ENCODE measurements at regions not wholly inside any gene's neighbourhood (a gene's known extent, or its start where the extent isn't known, plus 50 kb on each side); places are given as distances from the start of the nearest gene placed in this dataset.
A peak's percentile ranks its signal among the peaks of the same experiment; 100 is the strongest.

GRCh38 chr17:5830921-5831320 lies 239.3 kb upstream of the WSCD1 start:
- Histone ChIP-seq H2AFZ (ENCODE audit: low read length) (no peak overlapping the region), H3K27ac (ENCODE audit: low read depth, low read length) (no peak overlapping the region), H3K4me2 (ENCODE audit: insufficient read depth, low read length) (no peak overlapping the region), H3K27me3 (ENCODE audit: insufficient read depth, low read length) (no peaks in the 10 kb centered on the region), H3K79me2 (ENCODE audit: insufficient read depth, low read length) (no peaks in the 10 kb centered on the region), H3K36me3 (ENCODE audit: insufficient read depth, low read length) (no peaks in the 10 kb centered on the region), H3K9me3 (ENCODE audit: low read depth, low read length) (no peaks in the 10 kb centered on the region), H3K4me3 (ENCODE audit: insufficient read depth, low read length) (no peak overlapping the region), H3K4me1 (ENCODE audit: insufficient read depth, low read length) (peaks cover 5% of the 10 kb centered on the region), H4K20me1 (ENCODE audit: insufficient read depth, low read length) (no peaks in the 10 kb centered on the region)
- no peak for DNase-seq (ENCODE audit: insufficient read length, low spot score, missing footprints)
- no peak for TF ChIP-seq CTCF (IDR thresholded peaks at IDR 0.05; ENCODE audit: extremely low read depth, low read depth, low read length)

GRCh38 chr17:5832886-5833285 lies 237.3 kb upstream of the WSCD1 start:
- Histone ChIP-seq H4K20me1 (ENCODE audit: insufficient read depth, low read length) (no peaks in the 10 kb centered on the region), H3K4me2 (ENCODE audit: insufficient read depth, low read length) (no peak overlapping the region), H3K79me2 (ENCODE audit: insufficient read depth, low read length) (no peaks in the 10 kb centered on the region), H3K9me3 (ENCODE audit: low read depth, low read length) (no peaks in the 10 kb centered on the region), H3K36me3 (ENCODE audit: insufficient read depth, low read length) (no peaks in the 10 kb centered on the region), H3K27ac (ENCODE audit: low read depth, low read length) (no peak overlapping the region), H3K4me1 (ENCODE audit: insufficient read depth, low read length) (peaks cover 8% of the 10 kb centered on the region), H3K4me3 (ENCODE audit: insufficient read depth, low read length) (no peak overlapping the region), H3K27me3 (ENCODE audit: insufficient read depth, low read length) (no peaks in the 10 kb centered on the region), H2AFZ (ENCODE audit: low read length) (no peak overlapping the region)
- no peak for TF ChIP-seq CTCF (IDR thresholded peaks at IDR 0.05; ENCODE audit: extremely low read depth, low read depth, low read length)
- DNase-seq (ENCODE audit: insufficient read length, low spot score, missing footprints), result peak; percentile 59

GRCh38 chr17:5837055-5837491 lies 233.1 kb upstream of the WSCD1 start:
- H4K20me1 ChIP-seq (ENCODE audit: insufficient read depth, low read length), result no peaks in the 10 kb centered on the region
- no peaks in the 10 kb centered on the region for H3K9me3 ChIP-seq (ENCODE audit: low read depth, low read length)
- DNase-seq (ENCODE audit: insufficient read length, low spot score, missing footprints), result peak; percentile 76
- no peaks in the 10 kb centered on the region for H3K36me3 ChIP-seq (ENCODE audit: insufficient read depth, low read length)
- no peak overlapping the region for H2AFZ ChIP-seq (ENCODE audit: low read length)
- TF ChIP-seq CTCF (IDR thresholded peaks at IDR 0.05; ENCODE audit: extremely low read depth, low read depth, low read length), result no peak
- H3K79me2 ChIP-seq (ENCODE audit: insufficient read depth, low read length), result no peaks in the 10 kb centered on the region
- no peak overlapping the region for H3K4me2 ChIP-seq (ENCODE audit: insufficient read depth, low read length)
- no peak overlapping the region for H3K4me3 ChIP-seq (ENCODE audit: insufficient read depth, low read length)
- H3K27me3 ChIP-seq (ENCODE audit: insufficient read depth, low read length), result no peaks in the 10 kb centered on the region
- H3K27ac ChIP-seq (ENCODE audit: low read depth, low read length), result no peak overlapping the region
- peaks cover 8% of the 10 kb centered on the region for H3K4me1 ChIP-seq (ENCODE audit: insufficient read depth, low read length)

- TF ChIP-seq CTCF (IDR thresholded peaks at IDR 0.05; ENCODE audit: extremely low read depth, low read depth, low read length), result no peak
- Histone ChIP-seq H4K20me1 (ENCODE audit: insufficient read depth, low read length) (no peaks in the 10 kb centered on the region), H3K27me3 (ENCODE audit: insufficient read depth, low read length) (no peaks in the 10 kb centered on the region), H3K27ac (ENCODE audit: low read depth, low read length) (no peak overlapping the region), H3K36me3 (ENCODE audit: insufficient read depth, low read length) (no peaks in the 10 kb centered on the region), H3K79me2 (ENCODE audit: insufficient read depth, low read length) (no peaks in the 10 kb centered on the region), H3K4me3 (ENCODE audit: insufficient read depth, low read length) (no peak overlapping the region), H3K4me2 (ENCODE audit: insufficient read depth, low read length) (no peak overlapping the region), H3K9me3 (ENCODE audit: low read depth, low read length) (no peaks in the 10 kb centered on the region), H3K4me1 (ENCODE audit: insufficient read depth, low read length) (peaks cover 8% of the 10 kb centered on the region), H2AFZ (ENCODE audit: low read length) (no peak overlapping the region)
- DNase-seq (ENCODE audit: insufficient read length, low spot score, missing footprints), result peak; percentile 67
These were observed 231.4 kb upstream of the WSCD1 start for GRCh38 chr17:5838661-5839300.

Measured in osteoblast (primary cell).